Glutamatergic neuron (in vitro differentiated cells): ENCODE measurements at regions not wholly inside any gene's neighbourhood (a gene's known extent, or its start where the extent isn't known, plus 50 kb on each side); places are given as distances from the start of the nearest gene placed in this dataset.

Experiments
- DNase-seq: peaks from one replicate; pipeline ENCODE4 v3.0.0; 2022
- H3K27ac Mint-ChIP-seq: one replicate; pipeline ENCODE4 v1.8.0; 2020; ENCODE audit warnings: mild to moderate bottlenecking, mixed read lengths, inconsistent platforms; ENCODE audit not compliant: unreplicated experiment
- H3K27me3 Mint-ChIP-seq: one replicate; pipeline ENCODE4 v1.8.0; 2020; ENCODE audit warnings: mild to moderate bottlenecking, moderate library complexity, mixed read lengths, inconsistent platforms; ENCODE audit not compliant: unreplicated experiment
- H3K36me3 Mint-ChIP-seq: one replicate; pipeline ENCODE4 v1.8.0; 2020; ENCODE audit warnings: mild to moderate bottlenecking, mixed read lengths, inconsistent platforms; ENCODE audit not compliant: unreplicated experiment
- H3K4me1 Mint-ChIP-seq: one replicate; pipeline ENCODE4 v1.8.0; 2020; ENCODE audit warnings: mild to moderate bottlenecking, low read depth, mixed read lengths, inconsistent platforms; ENCODE audit not compliant: unreplicated experiment
- H3K4me3 Mint-ChIP-seq: one replicate; pipeline ENCODE4 v1.8.0; 2020; ENCODE audit warnings: mild to moderate bottlenecking, mixed read lengths, inconsistent platforms; ENCODE audit not compliant: unreplicated experiment
- H3K9me3 Mint-ChIP-seq: one replicate; pipeline ENCODE4 v1.8.0; 2020; ENCODE audit warnings: mild to moderate bottlenecking, moderate library complexity, mixed read lengths, inconsistent platforms; ENCODE audit not compliant: unreplicated experiment
- CTCF ChIP-seq: fragments of 200-600 bp; sonication (generic); IDR thresholded peaks from one replicate; pipeline ENCODE4 v1.5.0; 2021; ENCODE audit not compliant: partially characterized antibody, unreplicated experiment

- peaks cover 1% of the 10 kb centered on the region for H3K9me3 Mint-ChIP-seq
Observed at GRCh38 chr12:127038152-127038551, 1228.8 kb upstream of the TMEM132C start.

GRCh38 chr12:127038761-127039160 lies 1228.2 kb upstream of the TMEM132C start:
- Mint-ChIP-seq H3K4me1 (no peaks in the 10 kb centered on the region), H3K36me3 (no peaks in the 10 kb centered on the region), H3K27ac (no peak overlapping the region), H3K4me3 (no peak overlapping the region), H3K9me3 (peaks cover 3% of the 10 kb centered on the region), H3K27me3 (no peaks in the 10 kb centered on the region)
- no peak for TF ChIP-seq CTCF
- no peak for DNase-seq

More at GRCh38 chr12:127038152-127038551, 1228.8 kb upstream of the TMEM132C start:
- no peak for TF ChIP-seq CTCF
- Mint-ChIP-seq H3K4me1 (no peaks in the 10 kb centered on the region), H3K27me3 (no peaks in the 10 kb centered on the region), H3K27ac (no peak overlapping the region), H3K4me3 (no peak overlapping the region), H3K36me3 (no peaks in the 10 kb centered on the region)
- no peak for DNase-seq

GRCh38 chr12:127041985-127042625 lies 1224.9 kb upstream of the TMEM132C start:
- no peak for TF ChIP-seq CTCF
- Mint-ChIP-seq H3K27me3 (no peaks in the 10 kb centered on the region), H3K36me3 (no peaks in the 10 kb centered on the region), H3K4me3 (no peak overlapping the region), H3K4me1 (no peaks in the 10 kb centered on the region), H3K9me3 (peaks cover 3% of the 10 kb centered on the region), H3K27ac (no peak overlapping the region)
- no peak for DNase-seq

- Mint-ChIP-seq H3K9me3 (peaks cover 4% of the 10 kb centered on the region), H3K4me1 (no peaks in the 10 kb centered on the region), H3K36me3 (no peaks in the 10 kb centered on the region), H3K4me3 (no peak overlapping the region), H3K27me3 (no peaks in the 10 kb centered on the region), H3K27ac (no peak overlapping the region)
- TF ChIP-seq CTCF: no peak
- DNase-seq: no peak
Observed at GRCh38 chr12:127043731-127044130, 1223.2 kb upstream of the TMEM132C start.

DNA sequence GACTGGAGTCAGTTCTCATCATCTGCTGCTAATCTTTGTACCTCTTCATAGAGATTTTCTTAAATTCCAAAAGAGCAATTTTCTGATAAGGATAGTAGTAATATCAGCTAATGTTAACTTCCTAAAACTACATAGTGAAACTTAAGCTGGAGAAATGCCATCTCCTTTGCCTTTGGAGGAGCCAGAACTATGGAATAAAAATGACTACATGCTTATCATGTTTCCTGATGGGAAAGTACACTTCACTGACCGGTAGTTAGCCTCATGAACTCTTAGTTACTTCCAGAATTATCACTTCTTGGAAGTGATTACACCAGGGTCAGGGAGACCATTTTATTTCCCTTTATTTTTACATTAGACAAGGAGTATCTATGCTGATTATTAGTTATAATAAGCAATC lies 1222.1 kb upstream of the TMEM132C start:
- H3K4me3 Mint-ChIP-seq: no peak overlapping the region
- no peak overlapping the region for H3K27ac Mint-ChIP-seq
- no peaks in the 10 kb centered on the region for H3K4me1 Mint-ChIP-seq
- peaks cover 4% of the 10 kb centered on the region for H3K9me3 Mint-ChIP-seq
- no peaks in the 10 kb centered on the region for H3K36me3 Mint-ChIP-seq
- TF ChIP-seq CTCF: no peak
- no peak for DNase-seq
- H3K27me3 Mint-ChIP-seq: no peaks in the 10 kb centered on the region
